GM23338 (cell line): ENCODE measurements at regions not wholly inside any gene's neighbourhood (a gene's known extent, or its start where the extent isn't known, plus 50 kb on each side); places are given as distances from the start of the nearest gene placed in this dataset.

Source experiments
- ATAC-seq: fragments of 200-7000 bp; cut with Tn5 transposase; 3 replicates; pipeline ENCODE4 v1.9.1; 2020
- DNase-seq: peaks from one replicate; pipeline ENCODE4 v3.0.0-alpha.2; 2015; ENCODE audit warnings: low spot score
- H2AFZ ChIP-seq: fragments of 200-600 bp; sonication (generic); 2 replicates; pipeline ENCODE4 v1.8.0; 2016; ENCODE audit warnings: antibody characterized with exemption, mild to moderate bottlenecking, moderate library complexity
- H3F3A ChIP-seq: fragments of 200-600 bp; sonication (generic); replicated peaks from 2 replicates; pipeline ENCODE4 v1.8.0; 2017; ENCODE audit warnings: antibody characterized with exemption, mixed run types, low read depth
- H3K27ac ChIP-seq: fragments of 200-600 bp; sonication (generic); 2 replicates; pipeline ENCODE4 v1.6.1; 2016; ENCODE audit warnings: low read depth
- H3K27me3 ChIP-seq: fragments of 200-600 bp; sonication (generic); 2 replicates; pipeline ENCODE4 v1.8.0; 2016; ENCODE audit warnings: mild to moderate bottlenecking, mixed run types, moderate library complexity; ENCODE audit not compliant: insufficient read depth
- H3K36me3 ChIP-seq: fragments of 200-600 bp; sonication (generic); 2 replicates; pipeline ENCODE4 v1.8.0; 2016; ENCODE audit warnings: mild to moderate bottlenecking; ENCODE audit not compliant: insufficient read depth
- H3K4me1 ChIP-seq: fragments of 200-600 bp; sonication (generic); 2 replicates; pipeline ENCODE4 v1.8.0; 2016; ENCODE audit warnings: mild to moderate bottlenecking, moderate library complexity; ENCODE audit not compliant: insufficient read depth
- H3K4me2 ChIP-seq: fragments of 200-600 bp; sonication (generic); 2 replicates; pipeline ENCODE4 v1.7.1; 2017; ENCODE audit warnings: mixed run types
- H3K4me3 ChIP-seq: fragments of 200-600 bp; sonication (generic); 2 replicates; pipeline ENCODE4 v1.6.1; 2016; ENCODE audit warnings: mixed run types
- H3K79me2 ChIP-seq: fragments of 200-600 bp; sonication (generic); replicated peaks from 2 replicates; pipeline ENCODE4 v1.8.0; 2017; ENCODE audit warnings: mild to moderate bottlenecking; ENCODE audit not compliant: insufficient read depth
- H3K9me2 ChIP-seq: fragments of 200-600 bp; sonication (generic); 2 replicates; pipeline ENCODE4 v1.8.0; 2017; ENCODE audit not compliant: insufficient read depth
- H4K20me1 ChIP-seq: fragments of 200-600 bp; sonication (generic); replicated peaks from 2 replicates; pipeline ENCODE4 v1.8.0; 2017; ENCODE audit warnings: mild to moderate bottlenecking; ENCODE audit not compliant: insufficient read depth
- H3K27ac Mint-ChIP-seq: 2 replicates; pipeline ENCODE4 v1.8.0; 2020; ENCODE audit warnings: inconsistent platforms, mild to moderate bottlenecking, moderate library complexity, mixed read lengths
- H3K27me3 Mint-ChIP-seq: 3 replicates; pipeline ENCODE4 v1.8.0; 2022; ENCODE audit warnings: low read depth, mild to moderate bottlenecking, moderate library complexity, mixed read lengths, inconsistent platforms; ENCODE audit not compliant: insufficient read depth, poor library complexity
- H3K36me3 Mint-ChIP-seq: 3 replicates; pipeline ENCODE4 v1.8.0; 2021; ENCODE audit warnings: low read depth, mild to moderate bottlenecking, inconsistent platforms, moderate library complexity, mixed read lengths
- H3K4me1 Mint-ChIP-seq: 3 replicates; pipeline ENCODE4 v1.8.0; 2020; ENCODE audit warnings: mild to moderate bottlenecking, inconsistent platforms, mixed read lengths
- H3K4me3 Mint-ChIP-seq: 3 replicates; pipeline ENCODE4 v1.8.0; 2021; ENCODE audit warnings: moderate library complexity, mild to moderate bottlenecking, inconsistent platforms, mixed read lengths
- H3K9me3 Mint-ChIP-seq: 3 replicates; pipeline ENCODE4 v1.8.0; 2020; ENCODE audit warnings: moderate library complexity, mild to moderate bottlenecking, inconsistent platforms, mixed read lengths
- CREB1 ChIP-seq: fragments of 250-450 bp; sonication (Bioruptor Pico); IDR thresholded peaks from 2 replicates; pipeline ENCODE4 v1.5.0; 2020; ENCODE audit warnings: low read depth, mild to moderate bottlenecking, moderate library complexity
- EZH2 ChIP-seq: fragments of 200-600 bp; sonication (generic); IDR thresholded peaks from one replicate; pipeline ENCODE4 v1.8.0; 2017; ENCODE audit warnings: antibody characterized with exemption, mild to moderate bottlenecking, low read depth; ENCODE audit not compliant: unreplicated experiment
- EZH2phosphoT487 ChIP-seq: fragments of 200-600 bp; sonication (generic); IDR thresholded peaks from one replicate; pipeline ENCODE4 v1.8.1; 2018; ENCODE audit warnings: antibody characterized with exemption; ENCODE audit not compliant: unreplicated experiment
- JUNB ChIP-seq: IDR thresholded peaks from one replicate; pipeline ENCODE4 v1.6.1; 2016; ENCODE audit warnings: antibody characterized with exemption; ENCODE audit not compliant: unreplicated experiment
- NANOG ChIP-seq: IDR thresholded peaks from 2 replicates; pipeline ENCODE4 v1.6.1; 2016; ENCODE audit warnings: antibody characterized with exemption, borderline replicate concordance
- POLR2AphosphoS5 ChIP-seq: IDR thresholded peaks from 2 replicates; pipeline ENCODE4 v1.6.1; 2016; ENCODE audit warnings: antibody characterized with exemption, low read depth
- STAT1 ChIP-seq: IDR thresholded peaks from one replicate; pipeline ENCODE4 v1.6.1; 2016; ENCODE audit warnings: antibody characterized with exemption; ENCODE audit not compliant: unreplicated experiment
- ZNF114 ChIP-seq: fragments of 250-450 bp; sonication (Bioruptor Pico); IDR thresholded peaks from 2 replicates; pipeline ENCODE4 v1.5.0; 2020; ENCODE audit warnings: mild to moderate bottlenecking, moderate library complexity
- ZNF331 ChIP-seq: fragments of 250-450 bp; sonication (Bioruptor Pico); IDR thresholded peaks from 2 replicates; pipeline ENCODE4 v1.5.0; 2020; ENCODE audit warnings: low read depth, mild to moderate bottlenecking, moderate library complexity
- TF ChIP-seq, protein P1 (sequence below): IDR thresholded peaks from one replicate; pipeline ENCODE4 v1.6.1; 2018; ENCODE audit warnings: antibody characterized with exemption; ENCODE audit not compliant: unreplicated experiment
- TF ChIP-seq, protein P2 (sequence below): IDR thresholded peaks from 2 replicates; pipeline ENCODE4 v1.6.1; 2016; ENCODE audit warnings: antibody characterized with exemption

DNA sequence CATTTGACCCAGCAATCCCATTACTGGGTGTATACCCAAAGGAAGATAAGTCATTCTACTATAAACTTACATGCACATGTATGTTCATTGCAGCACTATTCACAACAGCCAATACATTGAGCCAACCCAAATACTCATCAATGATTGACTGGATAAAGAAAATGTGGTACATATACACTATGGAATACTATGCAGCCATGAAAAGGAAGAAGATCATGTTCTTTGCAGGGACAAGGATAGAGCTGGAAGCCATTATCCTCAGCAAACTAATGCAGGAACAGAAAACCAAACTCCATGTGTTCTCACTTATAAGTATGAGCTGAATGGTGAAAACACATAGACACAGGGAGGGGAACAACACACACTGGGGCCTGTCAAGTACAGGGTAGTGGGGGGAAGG is 226.7 kb upstream of the HNMT start (continued):
- TF ChIP-seq, protein P1, sequence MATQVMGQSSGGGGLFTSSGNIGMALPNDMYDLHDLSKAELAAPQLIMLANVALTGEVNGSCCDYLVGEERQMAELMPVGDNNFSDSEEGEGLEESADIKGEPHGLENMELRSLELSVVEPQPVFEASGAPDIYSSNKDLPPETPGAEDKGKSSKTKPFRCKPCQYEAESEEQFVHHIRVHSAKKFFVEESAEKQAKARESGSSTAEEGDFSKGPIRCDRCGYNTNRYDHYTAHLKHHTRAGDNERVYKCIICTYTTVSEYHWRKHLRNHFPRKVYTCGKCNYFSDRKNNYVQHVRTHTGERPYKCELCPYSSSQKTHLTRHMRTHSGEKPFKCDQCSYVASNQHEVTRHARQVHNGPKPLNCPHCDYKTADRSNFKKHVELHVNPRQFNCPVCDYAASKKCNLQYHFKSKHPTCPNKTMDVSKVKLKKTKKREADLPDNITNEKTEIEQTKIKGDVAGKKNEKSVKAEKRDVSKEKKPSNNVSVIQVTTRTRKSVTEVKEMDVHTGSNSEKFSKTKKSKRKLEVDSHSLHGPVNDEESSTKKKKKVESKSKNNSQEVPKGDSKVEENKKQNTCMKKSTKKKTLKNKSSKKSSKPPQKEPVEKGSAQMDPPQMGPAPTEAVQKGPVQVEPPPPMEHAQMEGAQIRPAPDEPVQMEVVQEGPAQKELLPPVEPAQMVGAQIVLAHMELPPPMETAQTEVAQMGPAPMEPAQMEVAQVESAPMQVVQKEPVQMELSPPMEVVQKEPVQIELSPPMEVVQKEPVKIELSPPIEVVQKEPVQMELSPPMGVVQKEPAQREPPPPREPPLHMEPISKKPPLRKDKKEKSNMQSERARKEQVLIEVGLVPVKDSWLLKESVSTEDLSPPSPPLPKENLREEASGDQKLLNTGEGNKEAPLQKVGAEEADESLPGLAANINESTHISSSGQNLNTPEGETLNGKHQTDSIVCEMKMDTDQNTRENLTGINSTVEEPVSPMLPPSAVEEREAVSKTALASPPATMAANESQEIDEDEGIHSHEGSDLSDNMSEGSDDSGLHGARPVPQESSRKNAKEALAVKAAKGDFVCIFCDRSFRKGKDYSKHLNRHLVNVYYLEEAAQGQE: no peak
- TF ChIP-seq STAT1 (no peak), JUNB (no peak), NANOG (no peak), POLR2AphosphoS5 (no peak), EZH2 (no peak), CREB1 (no peak)

DNA sequence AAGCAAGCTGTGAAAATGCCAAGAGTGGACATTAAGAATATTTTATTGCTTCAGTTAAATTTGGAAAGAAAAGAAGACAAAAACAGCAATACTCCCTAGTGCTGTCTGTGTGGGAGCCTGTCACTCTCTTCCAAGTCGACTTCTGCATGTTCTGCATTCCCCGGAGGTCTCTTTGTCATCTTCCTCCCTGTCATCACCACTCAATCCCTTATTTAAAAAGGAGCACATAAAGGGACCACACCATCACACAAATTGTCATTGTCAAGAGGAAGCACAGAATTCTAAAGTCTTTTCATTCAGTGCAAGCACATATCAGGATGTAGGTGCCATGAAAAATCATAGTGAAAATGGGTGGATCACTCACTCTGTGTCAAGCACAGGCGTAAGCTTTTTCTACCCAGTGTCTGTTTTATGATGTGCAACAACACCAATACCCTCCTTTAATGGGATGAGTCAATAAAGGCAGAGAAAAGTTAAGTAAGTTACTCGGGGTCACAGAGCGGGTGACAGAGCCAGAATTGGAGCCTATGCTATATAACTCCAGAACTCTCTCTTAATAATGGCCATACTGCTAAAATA is 222.4 kb upstream of the HNMT start:
- no peak overlapping the region for H3K4me3 ChIP-seq
- H3K4me2 ChIP-seq: no peak overlapping the region
- H3K9me3 Mint-ChIP-seq: peaks cover 4% of the 10 kb centered on the region; the same call in 1 of the 3 replicates
- H3K36me3 Mint-ChIP-seq: no peaks in the 10 kb centered on the region
- no peak overlapping the region for H3K27ac Mint-ChIP-seq
- no peak overlapping the region for H3K27ac ChIP-seq
- H3F3A ChIP-seq: no peaks in the 10 kb centered on the region
- H3K9me2 ChIP-seq: no peaks in the 10 kb centered on the region
- H3K27me3 Mint-ChIP-seq: no peaks in the 10 kb centered on the region
- ATAC-seq: no peak
- H4K20me1 ChIP-seq: no peaks in the 10 kb centered on the region
- H3K36me3 ChIP-seq: no peaks in the 10 kb centered on the region
- no peaks in the 10 kb centered on the region for H3K79me2 ChIP-seq
- H3K4me1 ChIP-seq: peaks cover 43% of the 10 kb centered on the region
- no peaks in the 10 kb centered on the region for H3K27me3 ChIP-seq
- no peak for DNase-seq
- H2AFZ ChIP-seq: no peak overlapping the region
- H3K4me3 Mint-ChIP-seq: no peak overlapping the region
- peaks cover 38% of the 10 kb centered on the region for H3K4me1 Mint-ChIP-seq
- TF ChIP-seq ZNF331 (CRISPR knock-in tag): no peak
- TF ChIP-seq, protein P1: no peak
- no peak for TF ChIP-seq POLR2AphosphoS5
- TF ChIP-seq EZH2: no peak
- TF ChIP-seq CREB1: no peak
- TF ChIP-seq ZNF114 (CRISPR knock-in tag): no peak
- no peak for TF ChIP-seq EZH2phosphoT487
- no peak for TF ChIP-seq JUNB
- no peak for TF ChIP-seq STAT1
- TF ChIP-seq, protein P2, sequence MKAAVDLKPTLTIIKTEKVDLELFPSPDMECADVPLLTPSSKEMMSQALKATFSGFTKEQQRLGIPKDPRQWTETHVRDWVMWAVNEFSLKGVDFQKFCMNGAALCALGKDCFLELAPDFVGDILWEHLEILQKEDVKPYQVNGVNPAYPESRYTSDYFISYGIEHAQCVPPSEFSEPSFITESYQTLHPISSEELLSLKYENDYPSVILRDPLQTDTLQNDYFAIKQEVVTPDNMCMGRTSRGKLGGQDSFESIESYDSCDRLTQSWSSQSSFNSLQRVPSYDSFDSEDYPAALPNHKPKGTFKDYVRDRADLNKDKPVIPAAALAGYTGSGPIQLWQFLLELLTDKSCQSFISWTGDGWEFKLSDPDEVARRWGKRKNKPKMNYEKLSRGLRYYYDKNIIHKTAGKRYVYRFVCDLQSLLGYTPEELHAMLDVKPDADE: no peak
